SIG-M5 treated with dmso at 0.1 percent for 504 hours (cell line): ENCODE measurements at regions not wholly inside any gene's neighbourhood (a gene's known extent, or its start where the extent isn't known, plus 50 kb on each side); places are given as distances from the start of the nearest gene placed in this dataset.

Experiments
- DNase-seq: peaks from one replicate; lab custom pipeline; 2025; ENCODE audit not compliant: unreplicated experiment; lab: John Stamatoyannopoulos, UW

DNA sequence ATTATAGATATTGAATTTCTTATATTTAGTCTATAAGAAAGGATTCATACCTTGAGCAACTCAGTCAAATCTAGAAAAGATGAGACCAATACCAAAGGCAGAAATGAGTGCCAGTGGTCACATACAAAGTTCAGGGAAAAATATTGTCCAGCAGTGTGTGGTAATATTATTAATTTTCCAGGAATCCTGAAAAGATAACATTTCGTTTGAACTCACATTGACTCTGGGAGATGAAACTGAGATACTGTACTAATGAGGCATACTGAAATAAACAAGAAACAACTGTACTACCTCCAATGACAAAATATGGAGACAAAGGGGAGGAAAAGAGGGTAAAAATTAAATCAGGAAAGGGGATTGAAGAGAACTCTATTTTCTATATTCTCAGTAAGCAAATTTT lies 212.4 kb downstream of the TRAM1L1 start:
- DNase-seq = no peak

DNA sequence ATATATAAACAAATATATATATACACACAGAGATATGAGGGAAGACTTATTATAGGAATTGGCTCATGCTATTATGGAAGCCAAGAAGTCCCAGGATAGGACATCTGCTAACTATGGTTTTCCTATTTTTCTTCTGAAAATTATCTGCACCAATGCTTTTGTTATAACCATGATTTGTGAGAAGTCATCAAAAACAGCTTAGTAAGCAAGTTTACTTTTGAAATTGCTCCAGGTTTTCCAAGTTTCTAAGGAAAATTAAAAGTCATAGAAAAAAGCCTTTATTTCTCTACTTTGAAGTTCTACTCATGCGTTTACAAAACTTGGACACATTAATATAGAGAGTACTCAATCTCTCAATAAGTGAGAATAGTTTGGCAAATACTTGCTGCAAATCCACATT lies 213.1 kb downstream of the TRAM1L1 start:
- no peak for DNase-seq

DNA sequence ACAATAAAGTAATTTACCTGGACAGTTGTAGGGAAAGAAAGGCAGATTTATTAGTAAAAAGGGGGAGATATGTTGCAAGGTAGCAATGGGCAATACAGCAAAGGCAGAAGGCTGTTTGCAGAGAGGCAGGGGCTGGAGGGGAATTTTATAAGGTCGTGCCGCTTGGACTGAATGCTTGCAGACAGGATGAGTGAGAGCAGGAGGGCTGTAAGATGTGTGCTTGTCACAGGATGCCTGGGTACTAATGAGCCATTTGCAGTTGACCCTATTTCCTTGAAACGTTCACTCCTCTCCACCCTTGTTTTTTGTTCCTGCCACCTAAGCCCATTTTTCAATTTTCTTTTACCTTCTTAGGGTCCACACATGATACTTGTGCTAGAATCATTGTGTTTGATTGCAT lies 214.7 kb downstream of the TRAM1L1 start:
- no peak for DNase-seq

DNA sequence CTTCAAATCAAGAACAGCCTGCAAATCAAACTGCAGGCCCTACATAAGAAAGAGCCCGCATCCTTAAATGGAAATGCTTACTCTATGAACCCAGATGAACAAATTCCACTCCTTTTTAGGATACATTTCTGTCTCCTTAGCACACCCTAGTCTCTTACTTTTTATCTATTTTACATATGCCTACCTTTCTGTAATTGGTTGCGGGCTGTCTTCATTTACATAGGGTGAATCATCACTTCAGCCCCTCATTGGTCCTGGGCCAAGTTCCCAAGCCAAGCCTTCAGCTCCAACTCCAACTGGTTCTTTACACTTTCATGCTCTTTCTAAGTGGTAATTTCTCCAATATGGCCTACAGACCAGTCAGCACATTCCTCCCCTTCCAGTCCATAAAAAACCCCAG lies 219.3 kb downstream of the TRAM1L1 start:
- no peak for DNase-seq

DNA sequence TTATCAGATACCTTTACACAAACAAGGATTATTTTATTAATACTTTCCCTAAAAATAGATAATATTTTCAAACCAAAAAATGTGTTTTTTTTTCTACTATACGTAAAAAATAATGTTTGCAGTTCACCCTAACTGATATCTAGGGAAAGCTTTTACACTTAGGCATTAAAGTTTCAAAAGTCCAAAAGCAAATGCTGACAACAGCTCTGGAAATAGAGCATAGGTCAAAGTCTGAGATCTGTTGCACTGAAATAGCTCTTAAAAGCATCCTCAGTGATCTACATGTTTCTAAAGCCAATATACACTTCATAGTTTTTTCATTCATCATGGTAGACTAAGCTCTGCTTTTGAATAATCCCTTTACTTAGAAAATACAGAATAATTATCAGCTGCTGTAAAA lies 222.8 kb downstream of the TRAM1L1 start:
- no peak for DNase-seq

DNA sequence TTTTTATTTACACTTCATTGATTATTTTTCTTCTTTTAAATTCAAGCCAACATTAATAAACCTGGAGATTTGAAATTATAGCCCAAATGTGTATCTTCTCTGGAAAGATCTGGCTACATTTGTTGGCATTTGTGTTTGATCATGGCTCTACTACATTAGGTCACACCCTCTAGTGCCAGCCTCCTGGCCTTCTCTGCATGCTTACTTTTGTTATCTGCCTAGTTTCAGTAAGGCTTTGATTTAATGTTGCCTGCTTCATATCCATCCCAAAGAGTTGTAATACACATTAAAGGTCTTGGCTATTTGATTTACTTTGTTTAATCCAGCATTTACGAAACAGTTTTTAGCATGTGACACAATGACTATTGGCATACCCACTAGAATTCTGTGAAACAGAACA lies 224.5 kb downstream of the TRAM1L1 start:
- no peak for DNase-seq

DNA sequence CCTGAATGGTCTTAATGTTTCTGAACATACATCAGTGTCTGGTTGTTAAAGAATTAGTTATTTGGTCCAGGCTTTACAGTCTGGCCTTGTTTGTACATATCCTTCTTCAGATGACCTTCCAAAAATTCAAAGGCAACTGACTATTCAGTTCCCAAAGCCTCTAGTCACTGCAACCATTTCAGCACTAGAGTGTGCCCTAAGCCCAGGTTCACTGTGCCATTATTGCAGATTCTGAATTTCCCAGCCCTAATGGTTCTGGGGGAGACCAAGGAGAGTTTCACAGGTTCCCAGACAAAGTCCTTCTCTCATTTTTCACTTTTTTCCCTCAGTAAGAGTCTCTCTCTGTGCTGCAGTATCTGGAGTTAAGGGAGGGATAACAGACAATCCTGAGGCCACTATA lies 235.8 kb downstream of the TRAM1L1 start:
- no peak for DNase-seq

GRCh38 chr4:116847616-116848015 lies 237.8 kb downstream of the TRAM1L1 start:
- DNase-seq = no peak

GRCh38 chr4:116839826-116840225 lies 245.6 kb downstream of the TRAM1L1 start:
- DNase-seq = no peak

- DNase-seq = no peak
Measured at GRCh38 chr4:116838609-116839008, 246.8 kb downstream of the TRAM1L1 start.

GRCh38 chr4:116829187-116829586 lies 256.2 kb downstream of the TRAM1L1 start:
- DNase-seq = no peak

GRCh38 chr4:116824172-116824571 lies 261.2 kb downstream of the TRAM1L1 start:
- no peak for DNase-seq

DNA sequence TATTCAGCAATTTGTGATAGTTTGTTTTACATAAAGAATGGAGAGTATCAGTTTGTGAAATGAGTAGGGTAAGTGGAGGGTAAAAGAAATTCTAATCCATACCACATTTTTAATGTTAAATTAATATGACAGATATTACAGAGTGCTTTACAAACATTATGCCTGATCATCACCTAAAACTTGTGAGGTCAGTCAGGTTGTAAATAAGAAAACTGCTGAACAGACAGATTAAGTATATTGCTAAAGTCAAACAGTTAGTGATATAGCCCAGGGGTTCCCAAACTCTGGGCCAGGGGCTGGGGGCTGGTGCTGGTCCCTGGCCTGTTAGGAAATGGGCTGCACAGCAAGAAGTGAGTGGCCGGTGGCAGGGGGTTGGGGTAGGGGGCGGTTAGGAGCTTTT lies 273.6 kb downstream of the TRAM1L1 start:
- DNase-seq = no peak

DNA sequence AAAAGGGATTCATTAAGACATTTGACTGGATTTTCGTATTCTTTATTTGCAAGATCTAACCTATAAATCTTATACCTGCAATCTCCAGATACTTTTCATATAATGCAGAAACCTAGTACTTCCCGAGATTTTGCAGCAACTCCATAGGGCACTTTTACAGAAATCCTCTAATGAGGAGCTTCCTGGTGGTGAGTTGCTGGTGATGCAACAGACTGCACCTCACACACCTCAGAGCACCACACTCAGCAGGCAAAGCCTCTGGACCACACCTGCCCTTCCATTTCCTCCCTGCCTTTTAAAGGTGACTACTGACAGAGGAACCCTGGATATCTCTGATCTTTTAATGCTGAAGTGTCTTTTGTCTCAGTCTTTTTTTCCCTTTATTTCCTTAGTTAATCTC lies 289.4 kb downstream of the TRAM1L1 start:
- DNase-seq = no peak

DNA sequence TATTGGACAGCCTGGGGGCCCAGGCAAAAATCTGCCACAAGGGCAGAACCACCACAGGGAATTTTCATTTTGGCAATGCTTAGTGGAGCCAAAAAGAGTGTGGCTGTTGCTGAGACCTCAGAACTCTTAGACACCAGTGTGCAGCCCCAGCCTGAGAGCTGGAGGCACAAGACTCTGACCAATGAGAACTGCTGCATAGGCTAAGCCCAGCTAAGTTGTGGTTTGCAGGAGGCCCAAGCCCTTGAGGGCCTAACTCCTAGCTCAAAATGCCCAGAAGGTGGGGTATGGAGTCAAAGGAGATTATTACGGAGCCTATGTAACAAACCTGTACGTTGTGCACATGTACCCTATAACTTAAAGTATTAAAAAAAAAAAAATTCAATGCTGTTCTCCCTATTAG lies 296.7 kb downstream of the TRAM1L1 start:
- DNase-seq = no peak

DNA sequence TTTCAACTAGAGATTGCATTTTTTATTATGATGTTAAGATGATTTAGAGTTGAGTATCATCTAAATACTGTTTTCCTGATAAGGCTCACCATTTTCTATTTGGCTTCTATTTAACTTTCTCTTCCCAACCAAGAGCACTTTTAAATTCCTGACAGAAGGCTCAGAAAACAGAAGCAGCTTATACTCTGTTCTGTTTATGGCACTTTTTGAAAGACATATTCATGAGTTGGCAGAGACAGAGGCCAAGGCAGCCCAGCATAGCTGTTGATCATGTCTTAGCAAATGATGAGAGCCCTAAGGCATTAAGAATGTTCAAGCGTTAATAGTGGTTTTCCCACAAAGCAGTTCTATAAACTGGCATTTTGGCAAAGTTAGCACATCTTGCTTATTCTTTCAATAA lies 330.3 kb downstream of the TRAM1L1 start:
- no peak for DNase-seq

- no peak for DNase-seq
Measured at GRCh38 chr4:116752027-116752426, 333.3 kb downstream of the TRAM1L1 start.

GRCh38 chr4:116736756-116737155 lies 348.6 kb downstream of the TRAM1L1 start:
- no peak for DNase-seq

DNA sequence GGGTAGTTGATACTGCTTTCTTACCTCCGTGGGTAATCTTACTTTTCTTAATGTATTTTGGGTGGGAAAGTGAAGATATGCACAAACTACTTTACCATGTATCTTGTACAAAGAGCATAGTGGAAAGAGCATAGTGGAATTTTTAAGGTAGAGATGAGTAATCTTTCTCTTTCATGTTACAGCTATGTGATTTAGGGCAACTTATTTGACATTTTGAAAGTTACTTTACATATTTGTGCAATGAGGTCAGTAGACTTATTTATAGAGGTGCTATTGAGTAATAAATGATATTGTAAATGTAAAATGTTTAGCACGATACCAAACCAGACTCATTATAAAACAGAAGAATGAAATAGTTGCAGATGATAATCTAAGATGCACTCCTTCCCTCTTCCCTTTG lies 351.2 kb downstream of the TRAM1L1 start:
- no peak for DNase-seq

- no peak for DNase-seq
Measured at GRCh38 chr4:116733370-116733769, 352.0 kb downstream of the TRAM1L1 start.

DNA sequence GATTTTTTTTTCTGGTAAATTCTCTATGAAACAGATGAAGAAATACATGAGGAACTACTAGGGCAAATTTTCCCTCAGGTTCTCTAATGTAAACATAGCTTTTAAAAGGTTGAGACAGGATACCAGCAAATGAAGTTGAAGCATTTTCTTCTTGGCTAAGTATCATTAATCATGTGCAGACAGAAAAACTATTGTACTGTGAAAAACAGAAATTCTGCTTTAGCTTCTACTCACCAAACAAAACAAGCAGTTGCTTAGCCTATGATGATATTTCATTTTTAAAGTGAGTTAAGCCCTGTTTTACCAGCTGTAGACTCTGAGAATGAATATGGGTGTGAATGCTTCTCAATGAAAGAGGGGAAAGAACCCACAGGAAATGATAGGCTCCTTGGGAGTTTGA lies 358.9 kb downstream of the TRAM1L1 start:
- no peak for DNase-seq

- no peak for DNase-seq
Measured at GRCh38 chr4:116724249-116724648, 361.1 kb downstream of the TRAM1L1 start.

DNA sequence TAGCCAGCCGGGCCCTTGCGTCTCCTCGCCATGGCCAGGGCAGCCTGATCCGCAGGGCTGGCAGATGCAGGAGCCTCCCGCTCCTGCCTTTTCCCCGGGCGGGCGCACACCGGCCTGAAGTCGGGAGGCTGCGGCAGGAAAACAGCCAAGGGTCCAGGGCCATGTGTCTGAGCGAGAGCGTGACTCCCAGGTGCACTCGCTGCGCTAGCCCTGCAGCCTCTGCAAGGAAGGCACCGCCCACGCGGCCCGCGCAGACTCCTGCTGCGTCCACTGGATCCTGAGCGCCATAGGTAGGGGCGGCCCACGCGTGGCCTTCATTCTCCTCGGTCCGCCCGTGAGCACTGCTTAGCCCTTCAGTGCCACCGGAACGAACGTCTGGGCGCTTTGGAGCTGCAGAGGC lies 379.9 kb downstream of the TRAM1L1 start:
- no peak for DNase-seq

DNA sequence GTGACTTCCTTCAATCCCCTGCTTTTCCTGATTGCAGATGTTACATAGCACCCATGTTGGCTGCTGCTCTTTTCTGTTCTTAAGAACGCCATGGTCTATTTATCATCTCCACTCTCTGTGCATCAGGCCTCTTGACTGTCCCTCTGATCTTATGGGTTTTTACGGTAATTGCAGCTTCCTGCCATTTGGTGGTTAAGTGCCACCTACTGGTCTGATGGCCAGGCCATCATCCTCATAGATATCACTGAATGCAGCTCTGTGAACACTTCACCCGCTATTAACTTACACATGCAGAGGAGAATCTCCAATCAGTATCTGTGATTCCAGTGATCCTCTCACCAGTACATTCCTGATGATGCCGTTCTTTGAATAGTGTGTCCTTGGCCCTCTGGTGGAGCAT lies 382.4 kb downstream of the TRAM1L1 start:
- no peak for DNase-seq
